Fibroblast of mammary gland (primary cell): ENCODE measurements at regions not wholly inside any gene's neighbourhood (a gene's known extent, or its start where the extent isn't known, plus 50 kb on each side); places are given as distances from the start of the nearest gene placed in this dataset.
"Not testable (repeated sequence)": the region's sequence is repeated elsewhere in the genome, so short reads cannot be mapped to it uniquely, and the experiment has no call there.

Source experiments
- DNase-seq: peaks from one replicate; pipeline ENCODE4 v3.0.0-alpha.2; 2010; ENCODE audit warnings: low read depth
- H3K4me3 ChIP-seq: 2 replicates; pipeline ENCODE4 v1.5.1; 2011; ENCODE audit warnings: low read depth, mild to moderate bottlenecking, low read length, moderate library complexity; ENCODE audit not compliant: control insufficient read depth
- TF ChIP-seq, protein P1 (sequence below): conservative IDR thresholded peaks from 2 replicates; pipeline ENCODE4 v1.5.1; 2011; ENCODE audit warnings: low read depth, low read length, inconsistent platforms; ENCODE audit not compliant: control insufficient read depth, insufficient read depth

DNA sequence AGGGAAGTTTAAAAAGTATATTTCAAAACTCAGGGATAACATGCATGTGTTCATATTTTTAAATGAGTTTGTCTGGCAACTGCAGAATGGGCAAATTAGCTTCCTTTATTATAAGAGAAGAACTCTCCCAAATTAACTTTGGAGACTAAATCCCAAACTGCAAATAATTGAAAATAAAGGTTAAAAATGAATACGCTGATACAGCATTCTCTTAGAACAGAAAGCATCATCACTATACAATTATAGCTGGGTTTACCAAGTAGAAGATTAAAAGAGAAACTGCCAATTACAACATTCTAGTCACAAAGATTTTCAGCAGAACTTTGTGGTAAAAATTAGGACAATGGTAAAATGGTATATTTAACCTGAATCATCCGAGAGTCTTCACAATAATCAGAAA lies 73.3 kb downstream of the OLFM4 start:
- H3K4me3 ChIP-seq = no peak overlapping the region
- no peak for DNase-seq
- TF ChIP-seq, protein P1, sequence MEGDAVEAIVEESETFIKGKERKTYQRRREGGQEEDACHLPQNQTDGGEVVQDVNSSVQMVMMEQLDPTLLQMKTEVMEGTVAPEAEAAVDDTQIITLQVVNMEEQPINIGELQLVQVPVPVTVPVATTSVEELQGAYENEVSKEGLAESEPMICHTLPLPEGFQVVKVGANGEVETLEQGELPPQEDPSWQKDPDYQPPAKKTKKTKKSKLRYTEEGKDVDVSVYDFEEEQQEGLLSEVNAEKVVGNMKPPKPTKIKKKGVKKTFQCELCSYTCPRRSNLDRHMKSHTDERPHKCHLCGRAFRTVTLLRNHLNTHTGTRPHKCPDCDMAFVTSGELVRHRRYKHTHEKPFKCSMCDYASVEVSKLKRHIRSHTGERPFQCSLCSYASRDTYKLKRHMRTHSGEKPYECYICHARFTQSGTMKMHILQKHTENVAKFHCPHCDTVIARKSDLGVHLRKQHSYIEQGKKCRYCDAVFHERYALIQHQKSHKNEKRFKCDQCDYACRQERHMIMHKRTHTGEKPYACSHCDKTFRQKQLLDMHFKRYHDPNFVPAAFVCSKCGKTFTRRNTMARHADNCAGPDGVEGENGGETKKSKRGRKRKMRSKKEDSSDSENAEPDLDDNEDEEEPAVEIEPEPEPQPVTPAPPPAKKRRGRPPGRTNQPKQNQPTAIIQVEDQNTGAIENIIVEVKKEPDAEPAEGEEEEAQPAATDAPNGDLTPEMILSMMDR = no peak

DNA sequence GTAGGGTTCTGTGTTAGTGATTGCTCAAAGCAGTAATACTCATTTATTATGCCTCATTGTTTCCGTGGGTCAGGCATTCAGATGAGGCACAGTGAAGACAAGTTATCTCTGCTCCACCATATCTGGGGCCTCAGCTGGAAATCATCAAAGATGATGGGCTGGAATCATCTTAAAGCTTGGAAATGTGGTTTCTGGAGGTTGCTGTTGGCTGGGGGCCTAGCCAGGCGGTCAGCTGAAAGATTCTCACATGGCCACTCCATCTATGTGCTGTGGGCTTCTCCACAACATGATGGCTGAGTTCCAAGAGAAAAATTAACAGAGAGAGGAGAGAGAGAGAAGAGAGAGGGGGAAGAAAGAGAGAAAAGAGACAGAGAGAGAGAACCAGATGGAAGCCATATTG lies 75.5 kb downstream of the OLFM4 start:
- peak; percentile 0 for DNase-seq
- TF ChIP-seq, protein P1 = no peak
- no peak overlapping the region for H3K4me3 ChIP-seq

DNA sequence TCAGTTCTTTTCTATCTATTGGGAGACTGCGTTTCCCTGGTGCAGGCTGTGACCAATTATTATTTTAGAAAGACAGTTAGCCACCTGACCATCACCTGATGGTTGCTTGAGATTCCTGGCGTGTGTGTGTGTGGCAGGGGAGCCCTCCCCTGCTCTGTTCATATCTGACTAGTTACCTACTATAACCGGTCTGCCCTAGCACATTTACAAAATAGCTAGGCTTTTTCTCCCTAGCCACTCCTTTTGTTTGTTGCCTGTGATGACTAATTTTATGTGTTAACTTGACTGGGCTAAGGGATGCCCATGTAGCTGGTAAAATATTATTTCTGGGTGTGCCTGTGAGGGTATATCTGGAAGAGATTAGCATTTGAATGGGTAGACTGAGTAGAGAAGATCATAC lies 76.9 kb downstream of the OLFM4 start:
- no peak overlapping the region for H3K4me3 ChIP-seq
- TF ChIP-seq, protein P1 = no peak
- DNase-seq = no peak

DNA sequence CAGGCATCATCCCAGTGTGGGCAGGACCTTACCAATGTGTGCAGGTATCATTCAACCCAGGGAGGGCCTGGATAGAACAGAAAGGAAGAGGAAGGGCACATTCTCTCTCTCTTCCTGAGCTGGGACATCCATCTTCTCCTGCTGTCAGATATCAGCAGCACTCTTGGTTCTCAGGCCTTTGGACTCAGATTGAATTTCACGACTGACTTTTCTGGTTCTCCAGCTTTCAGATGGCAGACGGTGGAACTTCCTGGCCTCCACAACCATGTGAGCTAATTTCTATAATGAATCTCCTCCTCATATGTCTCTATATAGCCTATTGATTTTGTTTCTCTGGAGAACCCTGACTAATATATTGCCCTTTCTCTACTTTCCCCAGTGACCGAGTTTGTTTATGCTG lies 77.3 kb downstream of the OLFM4 start:
- TF ChIP-seq, protein P1 = no peak
- no peak for DNase-seq
- H3K4me3 ChIP-seq = no peak overlapping the region

DNA sequence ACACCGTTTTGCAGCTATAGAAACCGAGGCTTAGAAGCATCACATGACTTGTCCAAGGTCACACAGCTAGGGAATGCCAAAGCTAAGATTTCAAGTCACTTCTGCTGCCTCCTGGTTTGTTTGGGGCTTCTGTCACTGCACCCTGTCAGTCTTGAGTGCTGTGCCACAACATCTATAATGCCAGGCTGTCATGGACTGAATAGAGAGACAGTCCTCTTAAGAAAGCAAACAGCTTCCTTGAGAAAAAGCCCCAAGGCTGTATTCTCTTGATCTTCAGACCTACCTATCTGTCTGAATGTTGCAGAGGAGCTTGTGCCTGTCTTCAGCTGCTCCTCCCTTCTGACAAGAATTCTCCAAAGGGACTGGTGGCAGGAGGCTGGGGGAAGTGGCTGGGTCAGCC lies 81.6 kb downstream of the OLFM4 start:
- DNase-seq = no peak
- TF ChIP-seq, protein P1 = no peak
- no peak overlapping the region for H3K4me3 ChIP-seq

DNA sequence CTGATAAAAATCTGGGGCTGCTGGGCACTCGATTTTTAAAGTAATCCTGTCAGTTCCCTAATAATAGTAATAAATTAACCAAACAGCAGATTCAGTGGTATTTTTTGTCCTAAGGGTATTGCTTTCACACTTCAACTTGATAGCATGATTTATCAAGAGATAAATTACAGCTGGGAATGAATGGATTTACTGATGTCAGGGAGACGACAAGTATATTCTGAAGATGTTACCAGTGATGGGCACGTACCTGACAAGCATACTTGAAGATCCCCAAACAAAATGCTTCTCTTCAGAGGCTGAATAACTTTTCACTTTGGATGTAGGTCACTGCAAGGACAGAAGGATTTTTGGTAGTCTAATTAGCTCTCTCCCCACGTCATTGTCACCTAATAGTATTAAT lies 82.0 kb downstream of the OLFM4 start:
- no peak for DNase-seq
- TF ChIP-seq, protein P1 = no peak
- no peak overlapping the region for H3K4me3 ChIP-seq

DNA sequence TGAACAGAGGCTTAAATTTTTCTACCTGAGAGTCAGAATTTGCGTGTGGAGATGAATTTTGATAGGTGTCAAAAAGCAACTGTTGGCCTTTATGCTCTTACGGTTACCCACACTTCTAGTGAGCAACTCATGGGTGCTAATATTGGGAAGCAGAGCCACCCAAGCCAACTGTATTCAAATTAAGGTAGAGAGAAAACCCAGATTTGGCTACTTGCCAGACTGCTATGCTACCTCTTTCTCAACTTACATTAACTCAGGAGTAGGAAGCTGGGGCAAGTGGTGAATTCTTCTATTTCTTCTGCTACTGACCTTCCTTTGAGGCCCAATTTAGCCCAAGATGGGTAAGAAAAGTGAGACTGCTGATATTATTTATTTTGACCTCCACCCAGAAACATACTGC lies 83.9 kb downstream of the OLFM4 start:
- TF ChIP-seq, protein P1 = no peak
- no peak overlapping the region for H3K4me3 ChIP-seq
- no peak for DNase-seq

DNA sequence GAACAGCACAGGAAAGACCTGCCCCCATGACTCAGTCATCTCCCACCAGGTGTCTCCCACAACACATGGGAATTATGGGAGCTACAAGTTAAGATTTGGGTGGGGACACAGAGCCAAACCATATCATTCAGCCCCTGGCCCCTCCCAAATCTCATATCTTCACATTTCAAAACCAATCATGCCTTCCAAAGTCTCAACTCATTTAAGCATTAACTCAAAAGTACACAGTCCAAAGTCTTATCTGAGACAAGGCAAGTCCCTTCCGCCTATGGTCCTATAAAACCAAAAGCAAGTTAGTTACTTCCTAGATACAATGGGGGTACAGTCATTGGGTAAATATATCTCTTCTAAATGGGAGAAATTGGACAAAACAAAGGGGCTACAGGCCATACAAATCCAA lies 88.4 kb downstream of the OLFM4 start:
- H3K4me3 ChIP-seq = not testable (repeated sequence)

More for the DNA sequence above, 88.4 kb downstream of the OLFM4 start:
- DNase-seq = not testable (repeated sequence)
